ENCODE measurements at regions not wholly inside any gene's neighbourhood (a gene's known extent, or its start where the extent isn't known, plus 50 kb on each side); places are given as distances from the start of the nearest gene placed in this dataset.

- TF ChIP-seq EZH2phosphoT487 (IDR thresholded peaks at IDR 0.05; ENCODE audit: borderline replicate concordance) (no peak), CTCF (conservative IDR thresholded peaks at IDR 0.05; ENCODE audit: low read length) (no peak)
Observed at GRCh38 chr9:80867731-80868130, 821.6 kb downstream of the TLE1 start.

All from Loucy (cell line).